Glomerular endothelial cell (primary cell): ENCODE measurements at regions not wholly inside any gene's neighbourhood (a gene's known extent, or its start where the extent isn't known, plus 50 kb on each side); places are given as distances from the start of the nearest gene placed in this dataset.
"Not testable (repeated sequence)": the region's sequence is repeated elsewhere in the genome, so short reads cannot be mapped to it uniquely, and the experiment has no call there.

Source experiments
- DNase-seq: peaks from one replicate; pipeline ENCODE4 v3.0.0-alpha.2; 2011; ENCODE audit warnings: low read depth, low spot score; ENCODE audit errors: extremely low read depth

DNA sequence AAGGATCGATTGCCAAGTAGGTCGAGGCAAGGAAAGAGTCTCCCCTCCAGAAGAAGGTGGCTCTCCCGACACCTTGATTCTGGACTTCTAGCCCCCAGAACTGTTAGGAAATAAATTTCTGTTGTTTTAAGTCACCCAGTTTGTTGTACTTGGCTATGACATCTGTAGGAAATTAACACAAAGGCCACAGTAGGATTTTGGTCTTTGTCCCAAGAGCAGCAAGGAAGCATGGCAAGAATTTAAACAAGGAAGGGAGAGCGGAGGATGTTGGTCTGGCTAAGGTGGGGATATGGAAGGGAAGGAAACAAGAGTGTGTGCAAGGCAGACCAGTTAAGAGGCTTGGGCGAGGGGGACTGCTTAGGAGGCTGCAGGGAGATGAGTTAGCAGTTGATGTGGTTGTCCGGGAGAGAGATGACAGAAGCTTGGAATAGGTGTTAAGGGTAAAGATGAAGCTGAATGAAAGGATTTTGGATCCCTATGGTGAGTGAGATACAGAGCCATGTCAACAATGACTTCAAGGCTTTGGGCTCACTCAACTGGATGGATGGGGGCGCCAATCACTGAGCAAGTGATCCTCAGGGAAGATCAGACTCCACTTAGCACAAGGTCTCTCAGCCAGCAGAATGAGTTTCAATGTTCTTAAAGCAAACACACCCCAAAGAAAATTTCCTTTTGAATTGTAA, 140.5 kb upstream of the ZNF217 start:
- no peak for DNase-seq

GRCh38 chr20:53731595-53731994, 138.0 kb upstream of the ZNF217 start:
- DNase-seq = no peak

DNA sequence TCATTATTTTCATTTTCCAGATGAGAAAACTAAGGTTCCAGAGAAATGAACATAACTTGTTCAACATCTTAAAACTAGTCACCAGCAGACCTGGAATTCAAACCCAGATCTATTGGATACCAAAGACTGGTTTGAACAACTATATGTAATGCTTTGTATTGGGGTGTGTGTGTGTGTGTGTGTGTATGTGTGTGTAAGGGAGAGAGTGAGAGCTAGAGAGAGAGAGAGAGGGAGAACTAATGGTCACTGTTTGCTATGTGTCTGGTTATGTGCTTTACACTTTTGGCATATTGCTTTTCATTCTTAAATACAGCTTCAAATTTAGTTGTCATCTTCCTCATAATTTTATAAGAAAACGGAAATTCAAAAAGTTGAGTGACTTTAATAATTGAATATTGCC, 134.7 kb upstream of the ZNF217 start:
- DNase-seq = no peak

- DNase-seq = not testable (repeated sequence)
Observed at GRCh38 chr20:53727239-53727638, 133.6 kb upstream of the ZNF217 start.

DNA sequence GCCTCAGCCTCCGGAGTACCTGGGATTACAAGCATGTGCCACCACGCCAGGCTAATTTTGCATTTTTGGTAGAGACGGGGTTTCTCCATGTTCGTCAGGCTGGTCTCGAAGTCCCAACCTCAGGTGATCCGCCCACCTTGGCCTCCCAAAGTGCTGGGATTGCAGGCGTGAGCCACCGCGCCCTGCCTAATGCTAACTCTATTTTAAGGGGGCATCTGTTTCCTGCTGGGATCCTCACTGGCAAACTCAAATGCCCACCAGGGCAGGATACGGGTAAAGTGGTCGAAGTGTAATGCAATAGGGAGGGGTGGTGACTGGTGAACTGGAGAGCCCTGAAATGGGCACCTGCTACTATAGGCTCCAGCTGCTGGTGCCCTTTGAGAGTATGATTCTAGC, 131.9 kb upstream of the ZNF217 start:
- DNase-seq = no peak

GRCh38 chr20:53723621-53724020, 130.0 kb upstream of the ZNF217 start:
- DNase-seq = no peak

GRCh38 chr20:53723045-53723444, 129.4 kb upstream of the ZNF217 start:
- DNase-seq = no peak

- DNase-seq = no peak
Observed at GRCh38 chr20:53722515-53723036, 128.9 kb upstream of the ZNF217 start.

- not testable (repeated sequence) for DNase-seq
Observed at GRCh38 chr20:53721445-53721963, 127.9 kb upstream of the ZNF217 start.

DNA sequence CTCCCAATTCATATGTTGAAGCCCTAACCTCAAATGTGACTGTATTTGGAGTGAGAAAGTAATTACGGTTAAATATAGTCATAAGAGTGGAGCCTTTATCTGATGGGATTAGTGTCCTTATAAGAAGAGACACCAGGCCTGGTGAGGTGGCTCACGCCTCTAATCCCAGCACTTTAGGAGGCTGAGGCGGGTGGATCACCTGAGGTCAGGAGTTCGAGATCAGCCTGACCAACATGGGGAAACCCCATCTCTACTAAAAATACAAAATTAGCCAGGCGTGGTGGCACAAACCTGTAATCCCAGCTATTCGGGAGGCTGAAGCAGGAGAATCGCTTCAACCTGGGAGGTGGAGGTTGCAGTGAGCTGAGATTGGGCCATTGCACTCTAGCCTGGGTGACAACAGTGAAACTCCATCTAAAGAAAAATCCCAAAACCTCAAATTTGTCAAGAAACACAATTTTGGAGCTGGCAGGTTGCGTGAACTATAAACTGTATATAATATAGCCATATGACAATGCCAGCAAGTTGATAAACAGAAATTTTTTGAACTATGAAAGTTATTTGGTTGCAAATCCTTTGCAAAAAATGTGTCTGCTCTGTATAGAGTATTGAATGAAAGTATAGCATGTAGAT, 125.6 kb upstream of the ZNF217 start:
- DNase-seq = not testable (repeated sequence)

GRCh38 chr20:53718142-53719021, 124.7 kb upstream of the ZNF217 start:
- DNase-seq = no peak

GRCh38 chr20:53716395-53716794, 122.8 kb upstream of the ZNF217 start:
- DNase-seq = no peak

- no peak for DNase-seq
Observed at GRCh38 chr20:53714524-53714923, 120.9 kb upstream of the ZNF217 start.

DNA sequence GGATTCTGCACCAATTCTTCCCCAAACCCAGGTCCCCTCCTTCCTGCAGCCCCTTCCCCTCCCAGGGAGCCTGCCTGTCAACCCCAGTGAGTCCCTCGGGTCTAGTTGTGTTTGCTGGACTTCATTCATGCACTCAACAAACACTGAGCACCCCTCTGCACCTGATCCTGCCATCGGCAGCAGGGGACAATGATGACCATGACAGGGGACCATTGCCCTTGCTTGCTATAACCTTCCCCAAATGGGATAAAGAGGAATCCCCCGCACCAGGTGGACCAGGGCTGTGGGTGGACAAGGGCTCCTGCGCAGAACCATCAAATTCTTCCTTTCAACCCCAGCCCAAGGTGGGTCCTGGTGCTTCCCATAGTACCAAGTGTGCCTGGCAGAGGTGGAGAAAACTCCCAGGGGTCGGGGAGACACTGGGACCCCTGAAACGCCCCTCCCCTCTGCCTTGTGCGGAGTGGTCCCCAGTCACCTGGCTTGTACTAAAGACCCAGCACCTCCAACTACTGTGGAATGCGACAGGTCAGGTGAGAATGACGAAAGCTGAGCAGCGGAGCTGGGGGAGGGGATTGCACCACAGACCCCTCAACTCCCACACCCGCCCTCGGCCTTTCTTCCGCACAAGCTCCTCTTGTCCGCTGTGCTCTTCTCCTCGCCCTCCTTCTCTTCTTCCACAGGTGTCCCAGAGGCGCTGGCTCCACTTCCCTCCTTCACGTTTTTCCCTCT, 119.9 kb upstream of the ZNF217 start:
- DNase-seq = no peak

- DNase-seq = no peak
Observed at GRCh38 chr20:53712212-53712977, 118.8 kb upstream of the ZNF217 start.

DNA sequence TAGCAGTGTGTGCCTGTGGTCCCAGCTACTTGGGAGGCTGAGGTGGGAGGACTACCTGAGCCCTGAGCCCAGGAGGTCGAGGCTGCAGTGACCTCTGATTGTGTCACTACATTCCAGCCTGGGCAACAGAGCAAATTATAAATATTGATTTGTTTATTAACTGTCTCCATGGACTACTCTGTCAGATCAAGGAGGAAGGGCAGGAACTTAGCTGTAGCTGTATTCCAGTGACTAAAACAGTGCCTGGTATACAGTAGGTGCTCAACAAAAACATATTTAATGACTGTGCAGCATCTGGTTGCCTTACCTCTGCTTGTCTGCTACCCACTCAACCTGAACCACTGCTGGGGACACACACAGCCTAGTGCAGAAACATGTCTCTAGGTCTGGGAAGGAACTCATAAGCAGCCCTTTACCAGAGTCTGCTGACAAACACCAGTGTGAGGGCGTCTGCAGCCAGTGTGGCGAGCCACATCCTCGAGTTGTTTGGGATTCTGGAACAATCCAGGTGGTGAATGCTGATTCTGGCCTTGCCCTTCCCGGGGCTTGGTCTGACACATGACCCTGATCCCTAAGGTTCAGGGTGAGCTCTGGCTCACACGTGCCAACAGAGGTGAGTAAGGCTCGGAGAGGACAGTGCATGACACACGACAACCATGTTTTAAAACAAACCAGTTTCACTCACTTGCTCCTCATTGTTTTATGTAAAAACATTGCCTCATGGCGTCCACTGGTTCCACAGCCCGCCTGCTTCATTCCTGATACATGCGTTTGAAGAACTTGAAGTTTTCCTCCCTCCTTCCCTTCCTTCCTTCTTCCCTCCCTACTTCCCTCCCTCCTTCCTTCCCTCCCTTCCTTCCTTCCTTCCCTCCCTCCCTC, 117.9 kb upstream of the ZNF217 start:
- DNase-seq = no peak

- DNase-seq = no peak
Observed at GRCh38 chr20:53708129-53708968, 114.7 kb upstream of the ZNF217 start.
